K562 (cell line): ENCODE measurements at regions not wholly inside any gene's neighbourhood (a gene's known extent, or its start where the extent isn't known, plus 50 kb on each side); places are given as distances from the start of the nearest gene placed in this dataset.

Experiments used
- CTCF ChIP-seq, 3 experiments: IDR thresholded peaks in 2 of 3; conservative IDR thresholded peaks in 1 of 3; 2 replicates each; pipeline ENCODE4 v1.5.1; 2011 to 2012; ENCODE audit warnings: low read length in 3 of 3, mild to moderate bottlenecking in 3 of 3, control low read depth in 2 of 3, improper control_type of control experiment in 1 of 3, inconsistent platforms in 1 of 3, low read depth in 1 of 3, mixed read lengths in 1 of 3, moderate library complexity in 1 of 3; ENCODE audit not compliant: insufficient read depth in 2 of 3
- EP300 ChIP-seq: IDR thresholded peaks from 2 replicates; pipeline ENCODE4 v1.6.1; 2012; ENCODE audit warnings: low read length, improper control_type of control experiment
- IRF1 ChIP-seq: sonication (generic); formaldehyde crosslinking; IDR thresholded peaks from 2 replicates; pipeline ENCODE4 v1.8.0; 2022; ENCODE audit warnings: missing genetic modification reagents, mild to moderate bottlenecking, borderline replicate concordance
- KLF10 ChIP-seq: fragments of 250-450 bp; sonication (Bioruptor Pico); IDR thresholded peaks from 2 replicates; pipeline ENCODE4 v1.6.1; 2021; ENCODE audit warnings: matching md5 sums
- NRF1 ChIP-seq, 2 experiments: fragments of 450-650 bp; IDR thresholded peaks in 1 of 2; conservative IDR thresholded peaks in 1 of 2; 2 replicates each; pipeline ENCODE4 v1.6.1; 2014; ENCODE audit warnings: mild to moderate bottlenecking in 2 of 2
- POLR2A ChIP-seq: fragments of 450-650 bp; conservative IDR thresholded peaks from 2 replicates; pipeline ENCODE4 v1.6.1; 2016
- POLR2AphosphoS5 ChIP-seq: IDR thresholded peaks from 2 replicates; pipeline ENCODE4 v1.6.1; 2011; ENCODE audit warnings: mild to moderate bottlenecking, low read depth, low read length, moderate library complexity; ENCODE audit not compliant: control insufficient read depth, insufficient read depth
- SMARCE1 ChIP-seq: fragments of 450-650 bp; IDR thresholded peaks from 2 replicates; pipeline ENCODE4 v1.7.1; 2016; ENCODE audit warnings: mild to moderate bottlenecking
- SNRNP70 ChIP-seq: fragments of 200-400 bp; formaldehyde crosslinking; optimal IDR thresholded peaks from 2 replicates; pipeline ENCODE3; 2017; ENCODE audit warnings: low read depth, low read length
- SP1 ChIP-seq: sonication (generic); formaldehyde crosslinking; IDR thresholded peaks from 2 replicates; pipeline ENCODE4 v1.8.1; 2022; ENCODE audit warnings: mild to moderate bottlenecking, missing genetic modification reagents
- ZKSCAN1 ChIP-seq: fragments of 150-350 bp; IDR thresholded peaks from 2 replicates; pipeline ENCODE4 v1.6.1; 2016; ENCODE audit warnings: low read depth, low read length
- ZNF707 ChIP-seq: fragments of 250-450 bp; sonication (Bioruptor Pico); conservative IDR thresholded peaks from 2 replicates; pipeline ENCODE4 v1.8.0; 2022; ENCODE audit warnings: inconsistent platforms, mild to moderate bottlenecking, moderate library complexity
- TF ChIP-seq, protein P1 (sequence below): fragments of 250-450 bp; sonication (Bioruptor Pico); IDR thresholded peaks from 2 replicates; pipeline ENCODE4 v1.6.1; 2021; ENCODE audit warnings: mild to moderate bottlenecking

DNA sequence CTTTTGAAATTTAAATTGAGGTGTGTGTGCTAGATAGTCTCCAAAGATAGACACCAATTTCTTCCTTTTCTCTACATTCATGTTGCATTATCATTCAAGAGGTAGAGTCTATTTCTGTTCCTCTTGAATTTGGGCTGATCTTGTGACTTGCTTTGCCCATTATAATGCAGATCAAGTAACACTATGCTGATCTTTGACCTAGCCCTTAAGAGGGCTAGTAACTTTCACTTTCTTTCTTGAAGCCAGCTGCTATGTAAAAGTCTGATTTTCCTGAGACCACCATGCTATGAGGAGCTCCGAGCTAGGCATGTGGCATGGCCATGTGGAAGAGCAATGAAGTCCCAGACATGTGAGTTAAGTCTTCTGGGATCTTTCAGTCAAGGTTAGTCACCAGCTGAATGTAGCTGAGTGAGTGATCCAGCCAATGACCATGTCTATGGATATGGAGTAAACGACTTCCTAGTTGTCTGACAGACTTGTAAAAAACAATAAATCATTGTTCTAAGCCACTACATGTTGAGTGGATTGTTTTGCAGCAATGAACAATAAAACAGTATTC, 189.4 kb upstream of the CWC22 start:
- TF ChIP-seq CTCF (IDR thresholded peaks at IDR 0.05 in 2 of 3, conservative IDR thresholded peaks at IDR 0.05 in 1 of 3; ENCODE audit: insufficient read depth in 2 of 3, low read depth in 1 of 3, low read length in 3 of 3) (no peak), SNRNP70 (no peak), SMARCE1 (no peak), POLR2A (no peak), KLF10 (CRISPR knock-in tag) (no peak), ZKSCAN1 (no peak), POLR2AphosphoS5 (no peak), SP1 (CRISPR knock-in tag) (no peak), NRF1 (conservative IDR thresholded peaks at IDR 0.05 in 1 of 2, IDR thresholded peaks at IDR 0.05 in 1 of 2) (no peak), ZNF707 (CRISPR knock-in tag) (no peak), EP300 (no peak), IRF1 (CRISPR knock-in tag) (no peak)
- TF ChIP-seq, protein P1, sequence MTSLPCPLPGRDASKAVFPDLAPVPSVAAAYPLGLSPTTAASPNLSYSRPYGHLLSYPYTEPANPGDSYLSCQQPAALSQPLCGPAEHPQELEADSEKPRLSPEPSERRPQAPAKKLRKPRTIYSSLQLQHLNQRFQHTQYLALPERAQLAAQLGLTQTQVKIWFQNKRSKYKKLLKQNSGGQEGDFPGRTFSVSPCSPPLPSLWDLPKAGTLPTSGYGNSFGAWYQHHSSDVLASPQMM = no peak
